ENCODE measurements at regions not wholly inside any gene's neighbourhood (a gene's known extent, or its start where the extent isn't known, plus 50 kb on each side); places are given as distances from the start of the nearest gene placed in this dataset.
"Not testable (repeated sequence)": the region's sequence is repeated elsewhere in the genome, so short reads cannot be mapped to it uniquely, and the experiment has no call there.

- H3K4me1 Mint-ChIP-seq (ENCODE audit: unreplicated experiment), result no peaks in the 10 kb centered on the region
- no peaks in the 10 kb centered on the region for H3K27me3 Mint-ChIP-seq (ENCODE audit: unreplicated experiment)
- H3K36me3 Mint-ChIP-seq (ENCODE audit: unreplicated experiment), result no peaks in the 10 kb centered on the region
- H3K9me3 Mint-ChIP-seq (ENCODE audit: unreplicated experiment), result no peaks in the 10 kb centered on the region
- H3K4me3 Mint-ChIP-seq (ENCODE audit: unreplicated experiment), result no peak overlapping the region
- no peak for DNase-seq (ENCODE audit: extremely low spot score, unreplicated experiment)
- H3K27ac Mint-ChIP-seq (ENCODE audit: unreplicated experiment), result no peak overlapping the region
- TF ChIP-seq CTCF (IDR thresholded peaks at IDR 0.05), result no peak
Observed at GRCh38 chr1:82141390-82141789, 340.7 kb downstream of the ADGRL2 start.

- Mint-ChIP-seq H3K36me3 (ENCODE audit: unreplicated experiment) (no peaks in the 10 kb centered on the region), H3K27ac (ENCODE audit: unreplicated experiment) (no peak overlapping the region), H3K4me1 (ENCODE audit: unreplicated experiment) (no peaks in the 10 kb centered on the region), H3K9me3 (ENCODE audit: unreplicated experiment) (no peaks in the 10 kb centered on the region), H3K27me3 (ENCODE audit: unreplicated experiment) (no peaks in the 10 kb centered on the region), H3K4me3 (ENCODE audit: unreplicated experiment) (no peak overlapping the region)
- DNase-seq (ENCODE audit: extremely low spot score, unreplicated experiment), result no peak
- TF ChIP-seq CTCF (IDR thresholded peaks at IDR 0.05), result no peak
Observed at GRCh38 chr1:82139751-82140468, 339.2 kb downstream of the ADGRL2 start.

GRCh38 chr1:82136351-82136750, 335.6 kb downstream of the ADGRL2 start:
- not testable (repeated sequence) for H3K27me3 Mint-ChIP-seq (ENCODE audit: unreplicated experiment); H3K27ac Mint-ChIP-seq (ENCODE audit: unreplicated experiment); DNase-seq (ENCODE audit: extremely low spot score, unreplicated experiment); H3K36me3 Mint-ChIP-seq (ENCODE audit: unreplicated experiment); H3K9me3 Mint-ChIP-seq (ENCODE audit: unreplicated experiment); H3K4me1 Mint-ChIP-seq (ENCODE audit: unreplicated experiment)
- peak overlapping the region; percentile 38 for H3K4me3 Mint-ChIP-seq (ENCODE audit: unreplicated experiment)

GRCh38 chr1:82125866-82126265, 325.1 kb downstream of the ADGRL2 start:
- no peak overlapping the region for H3K4me3 Mint-ChIP-seq (ENCODE audit: unreplicated experiment)
- peaks cover 15% of the 10 kb centered on the region for H3K4me1 Mint-ChIP-seq (ENCODE audit: unreplicated experiment)
- H3K9me3 Mint-ChIP-seq (ENCODE audit: unreplicated experiment), result no peaks in the 10 kb centered on the region
- no peak overlapping the region for H3K27ac Mint-ChIP-seq (ENCODE audit: unreplicated experiment)
- no peaks in the 10 kb centered on the region for H3K27me3 Mint-ChIP-seq (ENCODE audit: unreplicated experiment)
- DNase-seq (ENCODE audit: extremely low spot score, unreplicated experiment), result no peak
- no peaks in the 10 kb centered on the region for H3K36me3 Mint-ChIP-seq (ENCODE audit: unreplicated experiment)
- TF ChIP-seq CTCF (IDR thresholded peaks at IDR 0.05), result no peak

- no peak for TF ChIP-seq CTCF (IDR thresholded peaks at IDR 0.05)
- H3K4me1 Mint-ChIP-seq (ENCODE audit: unreplicated experiment), result peaks cover 13% of the 10 kb centered on the region
- H3K4me3 Mint-ChIP-seq (ENCODE audit: unreplicated experiment), result no peak overlapping the region
- no peak overlapping the region for H3K27ac Mint-ChIP-seq (ENCODE audit: unreplicated experiment)
- no peak for DNase-seq (ENCODE audit: extremely low spot score, unreplicated experiment)
- H3K9me3 Mint-ChIP-seq (ENCODE audit: unreplicated experiment), result no peaks in the 10 kb centered on the region
- H3K27me3 Mint-ChIP-seq (ENCODE audit: unreplicated experiment), result no peaks in the 10 kb centered on the region
- no peaks in the 10 kb centered on the region for H3K36me3 Mint-ChIP-seq (ENCODE audit: unreplicated experiment)
Observed at GRCh38 chr1:82125119-82125518, 324.4 kb downstream of the ADGRL2 start.

All from osteocyte (in vitro differentiated cells).